ENCODE measurements at regions not wholly inside any gene's neighbourhood (a gene's known extent, or its start where the extent isn't known, plus 50 kb on each side); places are given as distances from the start of the nearest gene placed in this dataset.

- Histone ChIP-seq H3K4me1 (replicated peaks in 1 of 4; ENCODE audit: control insufficient read depth in 3 of 4, insufficient read depth in 4 of 4, low read length in 3 of 4) (peaks cover 0 to 5% (median 1%) of the 10 kb centered on the region in 4 experiments; a peak in 2 of 7 replicates), H3K9me3 (ENCODE audit: insufficient read depth in 2 of 2, low read depth in 1 of 2, low read length in 1 of 2) (no peaks in the 10 kb centered on the region), H2BK12ac (ENCODE audit: low read depth, low read length) (no peak overlapping the region), H2BK5ac (ENCODE audit: low read depth, low read length) (no peak overlapping the region), H2BK15ac (ENCODE audit: low read length) (no peak overlapping the region), H4K8ac (ENCODE audit: extremely low read depth, insufficient read depth, low read length) (no peak overlapping the region), H3K4me2 (ENCODE audit: insufficient read depth in 1 of 2, low read depth in 2 of 2, low read length in 2 of 2) (no peak overlapping the region), H4K5ac (ENCODE audit: insufficient read length, low read depth, low read length) (no peak overlapping the region), H2AK5ac (ENCODE audit: low read depth, low read length) (no peak overlapping the region), H4K91ac (replicated peaks; ENCODE audit: insufficient read length, low read length) (no peak overlapping the region), H2BK20ac (ENCODE audit: low read length) (no peak overlapping the region), H3K27me3 (replicated peaks in 1 of 4; ENCODE audit: control insufficient read depth in 3 of 4, extremely low read depth in 1 of 4, insufficient read depth in 3 of 4, low read length in 3 of 4) (no peaks in the 10 kb centered on the region), H3K4me3 (ENCODE audit: extremely low read depth in 1 of 4, insufficient read depth in 2 of 4, low read depth in 3 of 4, low read length in 4 of 4) (no peak overlapping the region), H3K4ac (replicated peaks; ENCODE audit: insufficient read length, low read depth, low read length) (no peak overlapping the region), H3K9ac (replicated peaks in 1 of 4; ENCODE audit: extremely low read depth in 1 of 4, low read depth in 3 of 4, low read length in 3 of 4) (no peak overlapping the region), H3K36me3 (ENCODE audit: control insufficient read depth in 2 of 4, insufficient read depth in 4 of 4, low read length in 3 of 4) (no peaks in the 10 kb centered on the region), H3K14ac (ENCODE audit: insufficient read length) (no peak overlapping the region), H2AFZ (ENCODE audit: low read length) (no peak overlapping the region), H3K27ac (ENCODE audit: low read depth, low read length) (no peak overlapping the region), H4K20me1 (replicated peaks in 1 of 2; ENCODE audit: control insufficient read depth in 1 of 2, insufficient read depth in 2 of 2, low read length in 2 of 2) (no peaks in the 10 kb centered on the region), H2BK120ac (replicated peaks; ENCODE audit: low read depth, low read length) (no peak overlapping the region), H3K23me2 (ENCODE audit: low read depth, low read length) (peaks cover 2% of the 10 kb centered on the region; the same call in 1 of the 2 replicates), H3K23ac (ENCODE audit: insufficient read length) (no peak overlapping the region), H3K79me2 (ENCODE audit: control insufficient read depth in 1 of 2, insufficient read depth in 2 of 2, low read length in 2 of 2) (no peaks in the 10 kb centered on the region), H3K18ac (ENCODE audit: extremely low read depth, low read length) (no peak overlapping the region), H3K79me1 (ENCODE audit: low read depth, low read length) (no peaks in the 10 kb centered on the region), H3K56ac (replicated peaks; ENCODE audit: insufficient read length, low read depth, low read length) (no peak overlapping the region)
- FAIRE-seq (no peak), DNase-seq (ENCODE audit: low read depth in 1 of 2, low spot score in 2 of 2) (no peak)
- ChIA-PET CTCF (ENCODE audit: partially characterized antibody) (interaction anchor here (2.5 kb wide), 1 partner anchor 10 kb away, joined by 18 read pairs; no protein-coding TSS in a partner anchor), POLR2A (ENCODE audit: partially characterized antibody) (no interaction called here)
- TF ChIP-seq ASH2L (IDR thresholded peaks at IDR 0.05; ENCODE audit: low read length) (no peak), BACH1 (IDR thresholded peaks at IDR 0.05; ENCODE audit: low read length) (no peak), POU5F1 (IDR thresholded peaks at IDR 0.05; ENCODE audit: low read depth, low read length) (no peak), E2F6 (IDR thresholded peaks at IDR 0.05) (no peak)
- WGBS, 2 experiments (ENCODE audit: extremely low coverage in 1 of 2, insufficient coverage in 1 of 2, insufficient read length in 1 of 2, insufficient replicate concordance in 2 of 2, low coverage in 1 of 2, low lambda C conversion rate in 2 of 2, missing lambda C conversion rate in 1 of 2): 93% methylated on average over 3 of the region's 3 CpGs; no CpG with 5 or more reads in 1 of the 2 experiments
Observed at GRCh38 chr13:44252938-44253337, 120.7 kb upstream of the SERP2 start.
